Right ventricle myocardium superior (tissue), 1 donor: ENCODE measurements at regions not wholly inside any gene's neighbourhood (a gene's known extent, or its start where the extent isn't known, plus 50 kb on each side); places are given as distances from the start of the nearest gene placed in this dataset.
A peak's percentile ranks its signal among the peaks of the same experiment; 100 is the strongest.
"Not testable (repeated sequence)": the region's sequence is repeated elsewhere in the genome, so short reads cannot be mapped to it uniquely, and the experiment has no call there.

Source experiments
- ATAC-seq: fragments of 200-7000 bp; cut with Tn5 transposase; one replicate; pipeline ENCODE4 v1.9.1; 2020; ENCODE audit warnings: mild to moderate bottlenecking; ENCODE audit not compliant: poor library complexity
- DNase-seq: peaks from one replicate; pipeline ENCODE4 v3.0.0-alpha.2; 2020
- intact Hi-C: fragments of 100-400 bp; cut with DNase I; formaldehyde crosslinking; loops from one replicate; pipeline ENCODE4 v1.11.2; 2022
- donor health status: DM: no; HTN: yes; CAD: no; lungs with severe emphysema.

- intact Hi-C loops, DNase-seq, ATAC-seq: not testable (repeated sequence)
These were observed 162.9 kb upstream of the POTEB2 start for GRCh38 chr15:21029001-21029400.

DNA sequence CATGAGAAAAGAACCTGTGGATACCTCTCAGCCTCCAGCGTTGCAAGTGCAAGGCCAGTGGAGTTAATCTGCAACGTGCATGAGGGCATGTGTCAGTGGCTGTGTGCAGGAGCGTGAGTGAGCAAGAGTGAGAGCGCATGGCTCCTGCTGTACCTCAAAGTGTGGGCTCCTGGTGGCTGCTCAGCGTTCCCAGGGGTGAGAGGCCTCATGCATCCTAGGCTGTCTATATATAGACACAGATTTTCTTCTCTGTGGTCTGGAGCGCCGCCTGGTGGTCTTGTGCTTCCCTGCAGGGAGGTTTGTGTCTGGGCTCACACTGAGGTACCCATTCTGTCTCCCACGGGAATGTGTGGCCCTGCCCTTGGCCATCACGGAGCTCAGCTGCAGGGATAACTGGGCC is 161.8 kb upstream of the POTEB2 start:
- intact Hi-C loops, DNase-seq: not testable (repeated sequence)
- peak; percentile 80 for ATAC-seq

DNA sequence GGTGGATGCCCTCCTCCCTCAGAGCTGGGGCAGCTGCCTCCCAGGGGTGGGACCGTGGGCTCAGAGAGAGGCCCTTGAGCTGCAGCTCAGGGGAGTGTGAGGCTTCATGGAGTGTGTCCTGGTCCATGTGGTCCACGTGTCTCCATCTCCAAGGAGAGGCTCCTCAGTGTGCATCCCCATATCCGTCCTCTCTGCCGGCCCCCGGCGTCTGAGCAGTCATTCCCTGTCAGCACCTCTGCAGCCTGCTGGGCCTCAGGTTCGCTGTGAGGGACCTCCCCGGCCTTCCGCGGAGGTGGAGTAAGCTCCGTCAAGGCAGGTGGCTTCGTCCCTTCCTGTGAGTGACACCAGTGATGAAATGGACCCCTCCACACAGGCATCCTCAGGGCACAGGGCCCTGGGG is 160.7 kb upstream of the POTEB2 start:
- intact Hi-C loops, DNase-seq, ATAC-seq: not testable (repeated sequence)

GRCh38 chr15:21024235-21024987 is 158.3 kb upstream of the POTEB2 start:
- DNase-seq, result peak; percentile 41
- intact Hi-C loops, ATAC-seq: not testable (repeated sequence)

- DNase-seq, intact Hi-C loops, ATAC-seq: not testable (repeated sequence)
These were observed 152.1 kb upstream of the POTEB2 start for GRCh38 chr15:21018176-21018575.

- intact Hi-C loops, DNase-seq, ATAC-seq: not testable (repeated sequence)
These were observed 151.2 kb upstream of the POTEB2 start for GRCh38 chr15:21017326-21017725.

GRCh38 chr15:21016589-21016988 is 150.5 kb upstream of the POTEB2 start:
- DNase-seq, intact Hi-C loops, ATAC-seq: not testable (repeated sequence)

DNA sequence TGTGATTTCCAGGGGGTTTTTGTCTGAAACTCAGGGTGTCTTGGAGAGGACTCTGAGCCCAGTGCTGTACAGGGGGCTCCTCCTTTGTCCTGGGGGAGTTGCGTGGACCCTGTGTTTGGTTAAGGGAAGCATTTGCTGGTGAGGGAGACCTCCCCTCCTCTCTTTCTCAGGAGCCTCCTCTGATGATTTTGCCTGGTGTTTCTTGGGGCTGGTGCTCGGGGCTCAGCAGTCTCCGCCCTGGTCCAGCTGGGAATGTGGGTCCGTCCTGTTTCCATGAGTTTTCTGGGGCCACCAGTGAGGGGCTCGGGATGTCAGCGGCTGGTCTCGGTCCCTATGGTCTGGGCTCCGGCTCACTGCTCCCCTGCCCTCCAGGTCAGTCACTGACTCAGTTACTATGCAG is 149.1 kb upstream of the POTEB2 start:
- intact Hi-C loops, ATAC-seq, DNase-seq: not testable (repeated sequence)

- intact Hi-C loops, DNase-seq: not testable (repeated sequence)
These were observed 147.2 kb upstream of the POTEB2 start for GRCh38 chr15:21013308-21013707.

GRCh38 chr15:21009651-21010050 is 143.5 kb upstream of the POTEB2 start:
- DNase-seq, intact Hi-C loops: not testable (repeated sequence)
- peak; percentile 22 for ATAC-seq

More at GRCh38 chr15:21013308-21013707, 147.2 kb upstream of the POTEB2 start:
- ATAC-seq, result not testable (repeated sequence)

DNA sequence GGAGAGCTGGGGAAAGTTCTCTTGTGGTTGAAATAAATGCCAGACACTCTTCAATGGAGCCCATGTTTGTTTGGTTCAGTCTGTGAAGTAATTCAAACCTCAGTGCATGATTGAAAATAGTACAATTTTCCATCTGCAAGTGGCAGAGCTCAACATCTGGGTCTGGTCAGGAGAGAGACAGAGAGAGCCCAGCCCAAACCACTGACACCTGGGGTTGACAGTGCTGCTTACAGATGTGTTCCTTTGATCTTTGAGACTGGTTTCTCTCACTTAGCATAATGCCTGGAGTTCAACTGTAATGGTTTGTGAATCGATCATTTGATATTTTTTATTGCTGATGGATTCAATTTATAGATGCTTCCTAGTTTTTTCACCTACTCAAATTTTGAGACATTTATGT is 137.3 kb upstream of the POTEB2 start:
- ATAC-seq, intact Hi-C loops, DNase-seq: not testable (repeated sequence)

- intact Hi-C loops, ATAC-seq, DNase-seq: not testable (repeated sequence)
These were observed 135.8 kb upstream of the POTEB2 start for GRCh38 chr15:21001950-21002349.

DNA sequence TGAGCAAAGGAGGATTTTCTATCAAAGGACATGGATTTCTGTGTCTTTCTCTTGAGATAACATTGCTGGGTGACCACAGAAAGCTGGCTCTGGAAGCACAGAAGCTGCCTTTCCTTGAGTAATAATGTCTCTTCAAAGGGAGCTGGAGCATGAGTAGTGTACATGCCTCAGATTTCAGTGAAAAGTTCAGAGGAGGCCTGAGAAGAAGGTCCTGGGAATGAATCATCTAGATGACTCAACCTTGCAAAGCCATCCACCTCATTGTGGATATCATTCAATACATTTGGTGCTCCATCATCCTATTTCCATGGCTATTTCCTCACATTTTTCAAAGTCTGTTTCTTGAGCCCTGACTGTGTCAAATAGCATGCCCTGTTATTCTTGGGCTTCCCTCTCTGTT is 125.6 kb upstream of the POTEB2 start:
- intact Hi-C loops, result not testable (repeated sequence)

GRCh38 chr15:20991253-20991652 is 125.1 kb upstream of the POTEB2 start:
- intact Hi-C loops, ATAC-seq, DNase-seq: not testable (repeated sequence)

More for the DNA sequence above, 125.6 kb upstream of the POTEB2 start:
- DNase-seq, ATAC-seq: not testable (repeated sequence)

DNA sequence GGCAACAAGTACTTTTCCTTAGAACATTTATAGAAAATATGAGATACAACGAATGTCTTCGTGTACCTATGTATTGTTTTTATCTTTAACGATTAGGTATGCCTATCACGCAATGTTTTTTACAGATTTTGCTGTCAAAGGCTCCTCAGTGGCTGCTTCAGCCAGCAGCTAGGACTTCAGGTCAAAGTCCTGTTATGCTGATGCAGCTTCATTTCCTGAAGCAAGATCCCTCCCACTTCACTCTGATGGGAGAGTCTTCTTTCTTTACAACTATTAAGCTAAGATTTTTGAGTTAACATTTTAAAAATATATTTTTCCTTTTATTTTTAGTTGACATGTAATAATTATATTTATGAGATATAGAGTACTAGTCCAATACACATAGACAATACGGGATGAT is 120.7 kb upstream of the POTEB2 start:
- intact Hi-C loops, ATAC-seq, DNase-seq: not testable (repeated sequence)

GRCh38 chr15:20978057-20978456 is 111.9 kb upstream of the POTEB2 start:
- ATAC-seq, result peak; percentile 49
- intact Hi-C loops, DNase-seq: not testable (repeated sequence)

- DNase-seq, intact Hi-C loops: not testable (repeated sequence)
- peak; percentile 98 for ATAC-seq
These were observed 106.6 kb upstream of the POTEB2 start for GRCh38 chr15:20972762-20973161.

DNA sequence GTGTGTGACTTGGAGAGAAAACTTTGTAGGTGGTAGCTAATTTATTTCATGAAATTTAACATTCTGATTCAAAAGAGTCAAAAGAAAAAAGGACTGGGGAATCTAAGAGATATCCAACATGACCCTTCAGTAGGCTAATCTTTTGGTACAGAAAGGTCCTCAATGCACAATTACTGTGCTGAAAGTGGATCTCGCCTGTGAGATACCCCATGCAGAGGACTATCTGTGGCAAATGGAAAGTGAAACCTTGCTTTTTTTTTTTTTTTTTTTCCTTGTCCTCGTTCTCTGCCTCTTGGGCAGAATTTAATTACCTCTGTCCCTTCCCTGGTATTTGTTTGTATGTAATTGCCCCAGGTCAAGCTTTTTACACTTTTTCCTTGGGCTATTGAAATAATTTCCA is 93.2 kb upstream of the POTEB2 start:
- intact Hi-C loops, ATAC-seq, DNase-seq: not testable (repeated sequence)

DNA sequence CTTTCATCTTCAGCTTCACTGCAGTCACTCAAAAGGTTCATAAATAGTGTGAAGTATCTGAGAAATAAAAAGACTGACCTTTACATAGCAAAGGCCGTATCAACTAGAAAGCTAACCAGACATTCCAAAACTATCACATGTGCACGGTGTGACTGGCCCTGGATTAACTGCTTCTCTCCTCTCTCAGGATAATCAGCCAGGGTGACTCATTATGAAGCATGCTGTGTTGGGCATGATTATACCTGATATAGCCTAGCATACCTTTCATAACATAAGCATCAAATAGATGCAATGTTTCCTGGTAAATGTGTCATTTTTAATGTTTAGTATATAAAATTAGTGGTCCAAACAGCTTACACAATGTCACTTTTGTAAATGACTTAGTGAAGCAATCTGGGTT is 63.2 kb upstream of the POTEB2 start:
- DNase-seq, intact Hi-C loops, ATAC-seq: not testable (repeated sequence)
